Esophagus squamous epithelium (tissue), 4 donors: ENCODE measurements at regions not wholly inside any gene's neighbourhood (a gene's known extent, or its start where the extent isn't known, plus 50 kb on each side); places are given as distances from the start of the nearest gene placed in this dataset.

Source experiments
- POLR2A ChIP-seq, 4 donors: fragments of 450-650 bp; IDR thresholded peaks; one replicate each; pipeline ENCODE4 v1.6.1; 2017; ENCODE audit warnings: antibody characterized with exemption in 4 of 4, mild to moderate bottlenecking in 4 of 4, moderate library complexity in 3 of 4
- TF ChIP-seq, protein P1 (sequence below), 6 experiments: fragments of 450-650 bp in 4 of 6; fragments of 200-600 bp in 2 of 6; sonication (generic) in 2 of 6; IDR thresholded peaks; one replicate each; pipeline ENCODE4 v1.5.1; 2016 to 2019; ENCODE audit warnings: antibody characterized with exemption in 6 of 6, mild to moderate bottlenecking in 4 of 6, moderate library complexity in 4 of 6

DNA sequence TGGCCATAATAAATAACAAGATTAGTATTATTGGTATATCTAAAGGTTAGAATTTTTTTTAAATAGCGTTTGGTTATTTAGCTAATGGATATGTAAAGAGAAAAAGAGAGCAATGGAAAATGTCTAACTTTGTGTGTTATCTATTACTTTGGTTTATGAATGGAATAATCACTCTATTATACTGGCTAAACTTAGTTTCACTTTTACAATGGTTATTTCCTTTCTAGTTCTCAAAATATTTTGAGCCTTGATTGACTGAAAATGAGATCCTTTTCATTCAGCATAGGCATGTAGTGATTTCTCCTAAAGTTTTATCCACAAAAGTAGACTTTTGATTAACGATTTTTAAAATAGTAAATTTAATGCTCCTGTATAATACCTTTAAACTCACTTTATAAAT, 51.6 kb upstream of the MLIP start:
- TF ChIP-seq, protein P1, sequence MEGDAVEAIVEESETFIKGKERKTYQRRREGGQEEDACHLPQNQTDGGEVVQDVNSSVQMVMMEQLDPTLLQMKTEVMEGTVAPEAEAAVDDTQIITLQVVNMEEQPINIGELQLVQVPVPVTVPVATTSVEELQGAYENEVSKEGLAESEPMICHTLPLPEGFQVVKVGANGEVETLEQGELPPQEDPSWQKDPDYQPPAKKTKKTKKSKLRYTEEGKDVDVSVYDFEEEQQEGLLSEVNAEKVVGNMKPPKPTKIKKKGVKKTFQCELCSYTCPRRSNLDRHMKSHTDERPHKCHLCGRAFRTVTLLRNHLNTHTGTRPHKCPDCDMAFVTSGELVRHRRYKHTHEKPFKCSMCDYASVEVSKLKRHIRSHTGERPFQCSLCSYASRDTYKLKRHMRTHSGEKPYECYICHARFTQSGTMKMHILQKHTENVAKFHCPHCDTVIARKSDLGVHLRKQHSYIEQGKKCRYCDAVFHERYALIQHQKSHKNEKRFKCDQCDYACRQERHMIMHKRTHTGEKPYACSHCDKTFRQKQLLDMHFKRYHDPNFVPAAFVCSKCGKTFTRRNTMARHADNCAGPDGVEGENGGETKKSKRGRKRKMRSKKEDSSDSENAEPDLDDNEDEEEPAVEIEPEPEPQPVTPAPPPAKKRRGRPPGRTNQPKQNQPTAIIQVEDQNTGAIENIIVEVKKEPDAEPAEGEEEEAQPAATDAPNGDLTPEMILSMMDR (IDR thresholded peaks at IDR 0.05), result no peak
- TF ChIP-seq POLR2A (IDR thresholded peaks at IDR 0.05), result no peak
